ENCODE measurements at regions not wholly inside any gene's neighbourhood (a gene's known extent, or its start where the extent isn't known, plus 50 kb on each side); places are given as distances from the start of the nearest gene placed in this dataset.

DNA sequence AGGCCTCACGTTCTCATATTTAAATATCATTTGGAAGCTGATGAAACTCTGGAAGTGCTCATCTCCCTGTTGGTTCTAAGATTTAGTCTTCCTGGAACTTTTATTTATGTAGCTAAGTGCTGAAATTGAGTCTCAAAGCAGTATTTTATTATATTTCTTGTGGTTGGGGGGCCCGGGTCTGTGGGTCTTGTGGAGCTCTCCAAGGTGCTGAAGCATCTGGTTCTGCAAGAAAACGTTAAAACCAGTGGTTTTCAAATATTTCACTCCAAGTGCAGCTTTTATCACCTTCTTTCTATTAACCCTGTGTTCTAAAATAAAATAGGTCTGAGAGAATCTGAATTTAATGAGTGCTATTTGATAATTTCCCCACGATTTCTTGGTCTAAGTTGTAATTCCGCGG, 1404.8 kb downstream of the TBC1D22A start:
- no peak for TF ChIP-seq EZH2 (optimal IDR thresholded peaks at IDR 0.05; ENCODE audit: low read depth, low read length)
- TF ChIP-seq EZH2phosphoT487 (IDR thresholded peaks at IDR 0.05; ENCODE audit: low read length) = no peak
- TF ChIP-seq CTCF (IDR thresholded peaks at IDR 0.05; ENCODE audit: low read length) = no peak

All from MM.1S (cell line).